Fibroblast of pulmonary artery (primary cell): ENCODE measurements at regions not wholly inside any gene's neighbourhood (a gene's known extent, or its start where the extent isn't known, plus 50 kb on each side); places are given as distances from the start of the nearest gene placed in this dataset.

Experiments
- DNase-seq: peaks from one replicate; pipeline ENCODE4 v3.0.0-alpha.2; 2010; ENCODE audit warnings: low read depth
- H3K4me3 ChIP-seq: replicated peaks from 2 replicates; pipeline ENCODE4 v1.5.1; 2011; ENCODE audit warnings: low read depth, mild to moderate bottlenecking, control low read depth, low read length, moderate library complexity
- CTCF ChIP-seq: IDR thresholded peaks from 2 replicates; pipeline ENCODE4 v1.5.1; 2011; ENCODE audit warnings: mild to moderate bottlenecking, control low read depth, low read length, inconsistent platforms; ENCODE audit errors: missing control alignments

DNA sequence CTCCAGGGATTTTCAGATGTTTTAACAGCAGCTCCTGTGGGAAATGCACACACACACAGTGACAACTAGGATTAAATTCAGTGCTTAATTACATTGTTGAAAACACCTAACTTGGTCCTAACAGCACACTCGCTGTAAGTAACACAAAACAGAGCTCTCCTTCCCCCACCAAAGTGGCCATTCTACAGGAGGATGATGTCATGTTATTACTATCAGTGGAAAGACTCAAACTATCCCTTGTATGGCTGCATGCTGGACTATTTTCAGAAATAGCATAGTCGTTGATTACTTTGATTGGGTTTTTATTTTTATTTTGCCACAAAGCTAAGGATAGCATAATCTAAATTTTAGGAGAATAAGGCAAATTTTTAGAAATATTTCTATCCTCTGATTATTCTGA is 406.3 kb downstream of the SPRY1 start:
- no peak for DNase-seq
- H3K4me3 ChIP-seq = no peak overlapping the region
- TF ChIP-seq CTCF = no peak

- no peak overlapping the region for H3K4me3 ChIP-seq
- DNase-seq = no peak
- TF ChIP-seq CTCF = no peak
These were observed 407.7 kb downstream of the SPRY1 start for GRCh38 chr4:123804196-123804721.

- TF ChIP-seq CTCF = no peak
- no peak overlapping the region for H3K4me3 ChIP-seq
- no peak for DNase-seq
These were observed 409.5 kb downstream of the SPRY1 start for GRCh38 chr4:123806056-123806455.

DNA sequence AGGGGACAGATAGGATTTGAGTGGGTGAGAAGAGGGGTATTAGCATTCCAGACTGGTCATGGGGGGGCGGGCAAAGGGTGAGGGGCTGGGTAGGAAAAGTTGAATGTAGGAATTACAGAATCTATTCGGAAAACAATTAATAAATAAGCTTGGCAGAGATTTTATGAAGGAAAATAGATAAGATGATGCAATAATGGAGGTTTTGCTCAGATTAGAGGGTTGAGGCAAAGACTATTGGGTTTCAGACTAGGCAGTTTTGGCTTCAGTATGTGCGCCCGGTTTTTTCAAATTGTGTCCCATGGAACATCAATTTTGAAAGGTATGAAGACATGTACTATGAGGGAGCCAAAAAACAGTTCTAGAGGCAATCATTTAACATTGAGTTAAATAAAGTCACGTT is 410.6 kb downstream of the SPRY1 start:
- TF ChIP-seq CTCF = no peak
- no peak overlapping the region for H3K4me3 ChIP-seq
- DNase-seq = no peak

DNA sequence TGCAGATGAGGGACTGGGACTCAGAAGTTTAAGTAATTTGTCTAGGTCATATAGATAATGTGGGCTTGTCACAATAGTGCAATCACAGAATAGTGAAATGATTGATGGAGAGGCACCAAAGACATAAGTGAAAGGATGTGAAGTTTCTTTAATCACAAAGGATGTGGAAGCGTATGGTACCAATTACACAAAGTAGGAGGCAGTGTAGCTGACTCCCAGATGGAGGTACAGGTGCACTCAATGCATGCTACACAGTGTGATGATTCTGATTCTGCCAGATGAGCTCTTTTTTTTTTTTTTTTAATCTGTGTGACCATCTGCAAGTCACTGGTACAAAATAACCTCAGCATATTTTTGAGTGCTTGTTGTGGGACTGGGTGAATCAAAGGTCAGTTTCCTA is 411.3 kb downstream of the SPRY1 start:
- DNase-seq = no peak
- no peak overlapping the region for H3K4me3 ChIP-seq
- TF ChIP-seq CTCF = no peak

- no peak for DNase-seq
- no peak for TF ChIP-seq CTCF
- no peak overlapping the region for H3K4me3 ChIP-seq
These were observed 413.3 kb downstream of the SPRY1 start for GRCh38 chr4:123809864-123810263.

- no peak for DNase-seq
- no peak overlapping the region for H3K4me3 ChIP-seq
- no peak for TF ChIP-seq CTCF
These were observed 415.4 kb downstream of the SPRY1 start for GRCh38 chr4:123812066-123812390.
